GM21528 (cell line): ENCODE measurements at regions not wholly inside any gene's neighbourhood (a gene's known extent, or its start where the extent isn't known, plus 50 kb on each side); places are given as distances from the start of the nearest gene placed in this dataset.
"Not testable (repeated sequence)": the region's sequence is repeated elsewhere in the genome, so short reads cannot be mapped to it uniquely, and the experiment has no call there.

Experiments
- ATAC-seq: cut with Tn5 transposase; IDR thresholded peaks from one replicate; pipeline ENCODE4 v1.9.1; 2021; ENCODE audit warnings: mild to moderate bottlenecking, moderate library complexity; ENCODE audit not compliant: unreplicated experiment, low FRiP score

- no peak for ATAC-seq
Observed at GRCh38 chr5:83889971-83890745, 169.5 kb upstream of the HAPLN1 start.

GRCh38 chr5:83877911-83878706 lies 157.5 kb upstream of the HAPLN1 start:
- no peak for ATAC-seq

- no peak for ATAC-seq
Observed at GRCh38 chr5:83871533-83872395, 151.1 kb upstream of the HAPLN1 start.

GRCh38 chr5:83866181-83866580 lies 145.5 kb upstream of the HAPLN1 start:
- ATAC-seq = no peak

- ATAC-seq = no peak
Observed at GRCh38 chr5:83865579-83865978, 144.9 kb upstream of the HAPLN1 start.

GRCh38 chr5:83864652-83865051 lies 144.0 kb upstream of the HAPLN1 start:
- ATAC-seq = no peak

- no peak for ATAC-seq
Observed at GRCh38 chr5:83857341-83857740, 136.7 kb upstream of the HAPLN1 start.

- no peak for ATAC-seq
Observed at GRCh38 chr5:83856881-83857280, 136.2 kb upstream of the HAPLN1 start.

- ATAC-seq = not testable (repeated sequence)
Observed at GRCh38 chr5:83850412-83850811, 129.8 kb upstream of the HAPLN1 start.

GRCh38 chr5:83848941-83849340 lies 128.3 kb upstream of the HAPLN1 start:
- ATAC-seq = no peak

- ATAC-seq = no peak
Observed at GRCh38 chr5:83846624-83847350, 126.1 kb upstream of the HAPLN1 start.

- peak; percentile 99 for ATAC-seq
Observed at GRCh38 chr5:83844449-83845068, 123.9 kb upstream of the HAPLN1 start.

GRCh38 chr5:83839788-83840187 lies 119.1 kb upstream of the HAPLN1 start:
- no peak for ATAC-seq

GRCh38 chr5:83839256-83839655 lies 118.6 kb upstream of the HAPLN1 start:
- ATAC-seq = no peak

GRCh38 chr5:83837265-83837907 lies 116.7 kb upstream of the HAPLN1 start:
- no peak for ATAC-seq

- ATAC-seq = no peak
Observed at GRCh38 chr5:83834306-83834705, 113.7 kb upstream of the HAPLN1 start.

- ATAC-seq = no peak
Observed at GRCh38 chr5:83831834-83832233, 111.2 kb upstream of the HAPLN1 start.

- ATAC-seq = no peak
Observed at GRCh38 chr5:83827111-83827557, 106.5 kb upstream of the HAPLN1 start.

GRCh38 chr5:83817591-83817990 lies 96.9 kb upstream of the HAPLN1 start:
- no peak for ATAC-seq
